GM13976 (cell line): ENCODE measurements at regions not wholly inside any gene's neighbourhood (a gene's known extent, or its start where the extent isn't known, plus 50 kb on each side); places are given as distances from the start of the nearest gene placed in this dataset.

ENCODE experiments used
- DNase-seq: peaks from one replicate; pipeline ENCODE4 v3.0.0; 2012; ENCODE audit warnings: low spot score
- CTCF ChIP-seq: IDR thresholded peaks from 2 replicates; pipeline ENCODE4 v1.5.1; 2012; ENCODE audit warnings: borderline replicate concordance, mild to moderate bottlenecking; ENCODE audit not compliant: insufficient read depth; ENCODE audit errors: extremely low read depth, missing control alignments, control extremely low read depth
- in situ Hi-C: fragments of 300-500 bp; cut with MboI; formaldehyde crosslinking; loops from one replicate; pipeline ENCODE4 v1.12.0; 2022; ENCODE audit warnings: low sequenced_read_pairs, mixed read lengths, inconsistent platforms; ENCODE audit not compliant: unreplicated experiment

GRCh38 chr1:228837032-228837431, 101.8 kb downstream of the RHOU start:
- in situ Hi-C loops, result no loop called here
- TF ChIP-seq CTCF, result no peak
- DNase-seq, result no peak

DNA sequence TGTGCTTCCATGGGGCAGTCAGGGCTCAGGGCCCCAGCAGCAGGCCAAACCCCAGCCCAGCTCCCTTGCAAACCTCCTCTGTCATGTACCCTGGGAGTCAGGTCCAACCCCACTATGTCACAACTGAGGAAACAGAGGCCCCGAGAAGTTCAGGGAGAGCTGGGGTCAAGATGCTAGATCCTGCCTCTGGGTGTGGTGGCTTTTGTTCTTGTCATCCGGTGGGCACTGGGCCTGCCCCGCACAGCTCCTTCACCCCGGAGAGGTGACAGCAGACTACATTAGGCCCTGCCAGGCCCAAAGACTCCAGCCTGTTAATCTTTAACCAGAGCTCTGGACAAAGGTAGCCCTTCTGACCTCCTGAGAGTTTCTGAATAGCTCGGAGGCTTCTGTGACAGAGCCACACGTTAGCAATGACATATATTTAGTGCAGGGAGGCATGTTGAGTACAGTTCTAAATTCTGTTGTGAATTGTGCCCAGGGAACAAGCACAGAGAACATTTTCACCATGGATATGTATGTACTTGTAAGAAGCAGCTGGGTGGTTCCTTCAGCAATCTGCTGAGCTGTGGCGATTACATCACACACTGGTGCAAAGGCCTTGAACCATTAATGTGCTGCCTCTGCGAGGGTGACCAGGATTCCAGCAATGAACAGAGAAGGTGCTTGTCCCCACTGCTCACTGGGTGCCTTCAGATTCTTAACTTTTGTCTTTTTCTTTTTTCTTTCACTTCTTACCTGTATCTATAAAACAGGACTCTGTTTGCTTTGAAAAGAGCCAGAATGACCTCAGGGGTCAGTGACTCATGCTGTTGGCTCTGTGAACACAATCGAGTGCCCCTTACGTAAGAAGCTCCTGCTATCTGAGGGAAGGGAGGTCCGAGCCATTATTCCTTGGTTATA, 102.8 kb downstream of the RHOU start:
- in situ Hi-C loops, result no loop called here
- no peak for TF ChIP-seq CTCF
- no peak for DNase-seq

- TF ChIP-seq CTCF, result no peak
- in situ Hi-C loops, result no loop called here
Observed at GRCh38 chr1:228838717-228839500, 103.6 kb downstream of the RHOU start.

GRCh38 chr1:228839656-228840055, 104.4 kb downstream of the RHOU start:
- DNase-seq, result no peak
- in situ Hi-C loops, result no loop called here
- no peak for TF ChIP-seq CTCF

More at GRCh38 chr1:228838717-228839500, 103.6 kb downstream of the RHOU start:
- no peak for DNase-seq

- no peak for TF ChIP-seq CTCF
- in situ Hi-C loops, result no loop called here
- DNase-seq, result no peak
Observed at GRCh38 chr1:228841632-228842031, 106.4 kb downstream of the RHOU start.

DNA sequence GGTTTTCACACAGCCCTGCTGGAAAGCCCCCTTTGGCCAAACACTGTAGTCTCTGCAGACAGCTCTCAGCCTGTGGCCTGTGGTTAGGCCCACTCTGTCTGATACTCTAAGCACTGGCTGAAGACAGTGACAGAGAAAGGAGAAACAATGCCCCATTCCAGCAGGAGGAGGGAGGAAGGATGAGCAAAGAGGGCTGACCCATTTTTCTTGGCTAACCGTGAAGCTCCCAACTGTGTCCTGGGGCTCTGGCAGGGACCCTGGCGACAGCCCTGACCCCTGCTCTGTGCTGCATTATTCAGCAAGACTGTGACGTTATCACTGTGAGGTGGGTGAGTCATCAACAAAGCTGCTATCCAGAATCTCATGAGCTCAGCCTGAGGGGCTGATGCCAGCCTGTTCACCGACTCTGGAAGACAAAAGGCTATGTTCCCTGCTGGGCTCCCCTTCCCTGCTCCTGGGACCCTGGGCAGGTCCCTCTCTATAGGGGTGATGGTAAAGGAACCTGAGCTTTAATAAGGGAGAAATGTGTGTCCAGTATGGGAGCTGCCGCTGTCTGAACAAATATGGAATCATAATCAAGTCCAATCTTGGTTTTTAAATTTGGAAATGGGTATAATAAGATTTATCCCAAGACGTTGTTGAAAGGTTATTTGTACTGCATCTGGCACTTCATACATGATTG, 107.0 kb downstream of the RHOU start:
- TF ChIP-seq CTCF, result no peak
- DNase-seq, result no peak
- in situ Hi-C loops, result no loop called here
